Sigmoid colon (tissue), 4 donors: ENCODE measurements at regions not wholly inside any gene's neighbourhood (a gene's known extent, or its start where the extent isn't known, plus 50 kb on each side); places are given as distances from the start of the nearest gene placed in this dataset.

Experiments
- CTCF ChIP-seq, 4 experiments: fragments of 450-650 bp in 3 of 4; fragments of 200-600 bp in 1 of 4; IDR thresholded peaks; one replicate each; pipeline ENCODE4 v1.5.1; 2016 to 2019; ENCODE audit warnings: antibody characterized with exemption in 4 of 4, mild to moderate bottlenecking in 3 of 4, moderate library complexity in 2 of 4
- EP300 ChIP-seq, 4 donors: sonication (generic); formaldehyde crosslinking; IDR thresholded peaks; one replicate each; pipeline ENCODE4 v1.6.1; 2017; ENCODE audit warnings: antibody characterized with exemption in 4 of 4
- POLR2A ChIP-seq, 2 donors: fragments of 450-650 bp; IDR thresholded peaks; one replicate each; pipeline ENCODE4 v1.6.1; 2016; ENCODE audit warnings: antibody characterized with exemption in 2 of 2, mild to moderate bottlenecking in 2 of 2, moderate library complexity in 2 of 2
- POLR2AphosphoS5 ChIP-seq, 4 donors: sonication (generic); formaldehyde crosslinking; IDR thresholded peaks; one replicate each; pipeline ENCODE4 v1.6.1; 2017; ENCODE audit warnings: antibody characterized with exemption in 4 of 4

GRCh38 chr3:78519281-78519680, 1248.5 kb downstream of the ROBO1 start:
- TF ChIP-seq CTCF (IDR thresholded peaks at IDR 0.05) (no peak), POLR2A (IDR thresholded peaks at IDR 0.05) (no peak), POLR2AphosphoS5 (IDR thresholded peaks at IDR 0.05) (no peak), EP300 (IDR thresholded peaks at IDR 0.05) (no peak)
